Vagina (tissue), 2 donors: ENCODE measurements at regions not wholly inside any gene's neighbourhood (a gene's known extent, or its start where the extent isn't known, plus 50 kb on each side); places are given as distances from the start of the nearest gene placed in this dataset.

Experiments used
- CTCF ChIP-seq, 3 experiments: fragments of 450-650 bp in 2 of 3; fragments of 200-600 bp in 1 of 3; sonication (generic) in 1 of 3; IDR thresholded peaks; one replicate each; pipeline ENCODE4 v1.5.1; 2017 to 2019; ENCODE audit warnings: antibody characterized with exemption in 3 of 3, mild to moderate bottlenecking in 2 of 3, moderate library complexity in 2 of 3
- POLR2A ChIP-seq, 2 donors: fragments of 450-650 bp; IDR thresholded peaks; one replicate each; pipeline ENCODE4 v1.6.1; 2017; ENCODE audit warnings: antibody characterized with exemption in 2 of 2, mild to moderate bottlenecking in 2 of 2, moderate library complexity in 2 of 2

- TF ChIP-seq POLR2A (IDR thresholded peaks at IDR 0.05): no peak
- TF ChIP-seq CTCF (IDR thresholded peaks at IDR 0.05): no peak
Observed at GRCh38 chr2:128797937-128798336, 479.3 kb upstream of the HS6ST1 start.
